OCI-LY1 (cell line): ENCODE measurements at regions not wholly inside any gene's neighbourhood (a gene's known extent, or its start where the extent isn't known, plus 50 kb on each side); places are given as distances from the start of the nearest gene placed in this dataset.

Experiments used
- CTCF ChIP-seq: fragments of 200-600 bp; sonication (generic), shearing (Covaris generic); IDR thresholded peaks from 2 replicates; pipeline ENCODE4 v1.5.1; 2017; ENCODE audit warnings: mild to moderate bottlenecking, antibody characterized with exemption, low read length, moderate library complexity, mixed read lengths
- EZH2 ChIP-seq: fragments of 200-600 bp; sonication (generic), shearing (Covaris generic); IDR thresholded peaks from 2 replicates; pipeline ENCODE4 v1.8.0; 2017; ENCODE audit warnings: borderline replicate concordance, mixed run types, mild to moderate bottlenecking, antibody characterized with exemption, low read length, moderate library complexity, mixed read lengths

GRCh38 chr20:53702617-53703016, 109.0 kb upstream of the ZNF217 start:
- TF ChIP-seq EZH2 (no peak), CTCF (no peak)
